Adrenal gland (tissue), 9 donors: ENCODE measurements at regions not wholly inside any gene's neighbourhood (a gene's known extent, or its start where the extent isn't known, plus 50 kb on each side); places are given as distances from the start of the nearest gene placed in this dataset.
"Not testable (repeated sequence)": the region's sequence is repeated elsewhere in the genome, so short reads cannot be mapped to it uniquely, and the experiment has no call there.

Experiments
- DNase-seq, 7 donors: peaks; one replicate each; pipeline ENCODE4 v3.0.0-alpha.2; 2019 to 2020
- H3K27ac ChIP-seq, 5 donors: fragments of 200-600 bp; sonication (generic) in 4 of 5; 1 replicate in 3 of 5; 2 replicates in 2 of 5; pipeline versions ENCODE4 v1.5.1 to v1.8.0; 2016 to 2020; ENCODE audit warnings: mild to moderate bottlenecking in 1 of 5
- H3K27me3 ChIP-seq: fragments of 200-600 bp; 2 replicates; pipeline ENCODE4 v1.8.0; 2021
- H3K36me3 ChIP-seq, 2 donors: fragments of 200-600 bp; replicated peaks in 1 of 2; 1 replicate in 1 of 2; 2 replicates in 1 of 2; pipeline versions ENCODE4 v1.5.1 to v1.8.0; 2018 to 2022
- H3K4me1 ChIP-seq, 2 donors: fragments of 200-600 bp; replicated peaks in 1 of 2; 1 replicate in 1 of 2; 2 replicates in 1 of 2; pipeline versions ENCODE4 v1.5.1 to v1.8.0; 2018 to 2021
- H3K4me3 ChIP-seq, 4 donors: fragments of 200-600 bp; sonication (generic) in 3 of 4; one replicate each; pipeline ENCODE4 v1.5.1; 2016 to 2018
- H3K9me3 ChIP-seq, 3 donors: fragments of 200-600 bp; sonication (generic) in 1 of 3; replicated peaks in 1 of 3; 1 replicate in 2 of 3; 2 replicates in 1 of 3; pipeline versions ENCODE4 v1.5.1 to v1.8.0; 2016 to 2021
- POLR2A ChIP-seq, 2 donors: fragments of 450-650 bp; IDR thresholded peaks; one replicate each; pipeline ENCODE4 v1.6.1; 2017; ENCODE audit warnings: antibody characterized with exemption in 2 of 2, mild to moderate bottlenecking in 2 of 2, moderate library complexity in 1 of 2
- WGBS, 4 donors: extraction: QIAGEN DNeasy Blood & Tissue Kit in 2 of 4; methylation state at CpG; one replicate each; pipeline versions ENCODE4 v1.1.5 to v1.1.7; 2013 to 2017; 5-methylcytosine and 5-hydroxymethylcytosine counted together
- intact Hi-C, 2 donors: fragments of 100-400 bp; cut with DNase I; formaldehyde crosslinking; loops; one replicate each; pipeline versions ENCODE4 v1.14.1 to v1.15.0; 2022 to 2023
- TF ChIP-seq, protein P1 (sequence below), 6 experiments: fragments of 450-650 bp in 4 of 6; fragments of 200-600 bp in 2 of 6; sonication (generic) in 1 of 6; IDR thresholded peaks; 1 replicate in 5 of 6; 2 replicates in 1 of 6; pipeline versions ENCODE4 v1.5.1 to v1.8.0; 2016 to 2021; ENCODE audit warnings: antibody characterized with exemption in 6 of 6, mild to moderate bottlenecking in 2 of 6, moderate library complexity in 1 of 6
- donor health status: healthy with polysubstance abuse.
- donor health status: Bipolar disorder and iron deficiency.
- donor health status: DM: yes; HTN: yes; CAD: no.
- donor health status: DM: no; HTN: no; CAD: no.
- donor health status: DM: no; HTN: no; CAD: no.

DNA sequence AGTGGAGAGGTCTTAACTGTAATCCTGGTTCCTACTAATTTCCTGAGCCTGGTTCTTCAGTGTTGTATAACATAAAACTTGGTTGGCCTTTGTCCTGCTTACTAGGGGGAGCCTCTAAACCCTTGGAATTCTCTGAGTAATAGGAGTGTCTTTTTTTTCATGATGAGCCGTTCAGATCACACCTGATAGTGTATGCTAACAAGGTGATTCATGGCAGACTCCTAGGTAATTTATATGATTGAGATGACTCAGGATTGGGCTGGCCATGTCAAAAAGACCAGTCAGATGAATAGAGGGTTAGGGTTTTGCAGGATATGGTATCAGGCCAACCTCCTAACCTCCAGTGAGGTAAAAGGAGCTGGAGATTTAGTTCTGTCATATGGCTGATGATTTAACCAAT is 135.8 kb upstream of the KLF12 start:
- 20 to 75% (median 41%) methylated on average over 1 of the region's 1 CpG for WGBS, 4 donors
- no peaks in the 10 kb centered on the region for H3K36me3 ChIP-seq
- no peak for DNase-seq
- H3K4me1 ChIP-seq, result no peaks in the 10 kb centered on the region
- no peak overlapping the region for H3K27ac ChIP-seq
- TF ChIP-seq POLR2A (IDR thresholded peaks at IDR 0.05), result no peak
- TF ChIP-seq, protein P1, sequence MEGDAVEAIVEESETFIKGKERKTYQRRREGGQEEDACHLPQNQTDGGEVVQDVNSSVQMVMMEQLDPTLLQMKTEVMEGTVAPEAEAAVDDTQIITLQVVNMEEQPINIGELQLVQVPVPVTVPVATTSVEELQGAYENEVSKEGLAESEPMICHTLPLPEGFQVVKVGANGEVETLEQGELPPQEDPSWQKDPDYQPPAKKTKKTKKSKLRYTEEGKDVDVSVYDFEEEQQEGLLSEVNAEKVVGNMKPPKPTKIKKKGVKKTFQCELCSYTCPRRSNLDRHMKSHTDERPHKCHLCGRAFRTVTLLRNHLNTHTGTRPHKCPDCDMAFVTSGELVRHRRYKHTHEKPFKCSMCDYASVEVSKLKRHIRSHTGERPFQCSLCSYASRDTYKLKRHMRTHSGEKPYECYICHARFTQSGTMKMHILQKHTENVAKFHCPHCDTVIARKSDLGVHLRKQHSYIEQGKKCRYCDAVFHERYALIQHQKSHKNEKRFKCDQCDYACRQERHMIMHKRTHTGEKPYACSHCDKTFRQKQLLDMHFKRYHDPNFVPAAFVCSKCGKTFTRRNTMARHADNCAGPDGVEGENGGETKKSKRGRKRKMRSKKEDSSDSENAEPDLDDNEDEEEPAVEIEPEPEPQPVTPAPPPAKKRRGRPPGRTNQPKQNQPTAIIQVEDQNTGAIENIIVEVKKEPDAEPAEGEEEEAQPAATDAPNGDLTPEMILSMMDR (IDR thresholded peaks at IDR 0.05), result no peak
- H3K9me3 ChIP-seq, result peaks cover 0 to 5% (median 0%) of the 10 kb centered on the region in 3 donors
- H3K4me3 ChIP-seq, result no peak overlapping the region
- intact Hi-C loops, result no loop called here
- no peaks in the 10 kb centered on the region for H3K27me3 ChIP-seq

DNA sequence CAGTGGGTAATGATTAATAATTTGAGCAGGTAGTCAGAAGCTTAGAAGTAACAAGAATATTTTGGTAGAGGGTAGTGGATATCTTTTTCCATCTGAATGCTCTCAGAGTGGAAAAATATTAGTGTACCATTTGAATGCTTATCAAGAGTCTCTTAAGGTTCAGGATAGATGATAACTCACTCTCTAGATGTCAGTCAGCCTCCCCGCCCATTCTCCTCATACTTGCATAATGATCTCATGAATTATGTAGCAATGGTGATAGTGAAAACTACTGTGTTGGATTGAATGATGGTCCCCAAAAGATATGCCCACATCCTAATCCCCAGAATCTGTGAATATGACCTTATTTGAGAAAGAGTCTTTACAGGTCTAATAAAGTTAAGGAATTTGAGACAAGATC is 132.7 kb upstream of the KLF12 start:
- H3K4me1 ChIP-seq, result no peaks in the 10 kb centered on the region
- DNase-seq, result no peak
- H3K27me3 ChIP-seq, result no peaks in the 10 kb centered on the region
- TF ChIP-seq, protein P1 (IDR thresholded peaks at IDR 0.05), result no peak
- TF ChIP-seq POLR2A (IDR thresholded peaks at IDR 0.05), result no peak
- 56 to 90% (median 74%) methylated on average over 1 of the region's 1 CpG for WGBS, 4 donors
- H3K4me3 ChIP-seq, result no peak overlapping the region
- intact Hi-C loops, result no loop called here
- H3K9me3 ChIP-seq, result peaks cover 0 to 11% (median 0%) of the 10 kb centered on the region in 3 donors
- H3K36me3 ChIP-seq, result no peaks in the 10 kb centered on the region
- no peak overlapping the region for H3K27ac ChIP-seq

DNA sequence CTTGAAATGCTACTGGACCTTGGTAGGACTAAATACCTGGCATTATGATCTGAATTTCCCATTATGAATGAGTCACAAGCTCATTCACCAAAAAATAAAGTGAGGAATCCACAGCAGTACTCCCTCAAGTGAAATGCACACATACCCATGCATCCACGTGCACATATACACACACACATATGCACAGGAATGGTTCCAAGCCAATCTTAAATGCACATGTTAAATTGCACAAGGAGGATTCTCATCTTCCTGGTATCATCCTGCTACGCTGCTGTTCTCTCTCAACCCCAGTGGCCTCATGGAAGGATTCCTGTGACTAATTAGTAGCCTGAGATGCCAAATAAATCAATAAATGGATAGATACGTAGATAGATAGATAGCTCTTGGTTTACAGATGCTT is 132.1 kb upstream of the KLF12 start:
- Histone ChIP-seq H3K27me3 (no peaks in the 10 kb centered on the region), H3K27ac (no peak overlapping the region), H3K4me1 (no peaks in the 10 kb centered on the region), H3K9me3 (peaks cover 0 to 9% (median 0%) of the 10 kb centered on the region in 3 donors), H3K36me3 (no peaks in the 10 kb centered on the region), H3K4me3 (no peak overlapping the region)
- WGBS, 4 donors, result 57 to 84% (median 66%) methylated on average over 3 of the region's 3 CpGs
- TF ChIP-seq, protein P1 (IDR thresholded peaks at IDR 0.05), result no peak
- TF ChIP-seq POLR2A (IDR thresholded peaks at IDR 0.05), result no peak
- intact Hi-C loops, result no loop called here
- DNase-seq, result no peak

DNA sequence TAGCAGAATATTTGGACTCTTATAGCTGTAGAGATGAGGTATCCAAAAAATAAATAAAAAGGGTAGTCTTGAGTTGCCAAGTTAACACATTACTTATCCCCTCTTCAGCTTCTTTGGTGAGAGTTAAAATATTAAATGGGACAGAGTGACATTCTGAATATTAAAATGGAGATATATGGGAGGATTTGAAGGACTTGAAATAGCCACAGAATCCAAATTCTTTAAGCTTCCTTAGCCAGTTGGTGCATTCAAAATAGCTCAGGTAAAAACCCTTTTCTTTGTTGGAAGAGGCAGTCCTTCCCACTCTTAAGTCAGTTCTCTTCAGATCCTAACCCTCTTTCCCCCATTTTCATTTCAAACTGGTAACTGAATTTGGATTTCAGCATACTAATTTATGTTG is 130.1 kb upstream of the KLF12 start:
- Histone ChIP-seq H3K4me3 (no peak overlapping the region), H3K36me3 (no peaks in the 10 kb centered on the region), H3K9me3 (peaks cover 0 to 9% (median 0%) of the 10 kb centered on the region in 3 donors), H3K4me1 (no peaks in the 10 kb centered on the region), H3K27me3 (no peaks in the 10 kb centered on the region), H3K27ac (no peak overlapping the region)
- no peak for DNase-seq
- TF ChIP-seq POLR2A (IDR thresholded peaks at IDR 0.05), result no peak
- TF ChIP-seq, protein P1 (IDR thresholded peaks at IDR 0.05), result no peak
- intact Hi-C loops, result no loop called here

DNA sequence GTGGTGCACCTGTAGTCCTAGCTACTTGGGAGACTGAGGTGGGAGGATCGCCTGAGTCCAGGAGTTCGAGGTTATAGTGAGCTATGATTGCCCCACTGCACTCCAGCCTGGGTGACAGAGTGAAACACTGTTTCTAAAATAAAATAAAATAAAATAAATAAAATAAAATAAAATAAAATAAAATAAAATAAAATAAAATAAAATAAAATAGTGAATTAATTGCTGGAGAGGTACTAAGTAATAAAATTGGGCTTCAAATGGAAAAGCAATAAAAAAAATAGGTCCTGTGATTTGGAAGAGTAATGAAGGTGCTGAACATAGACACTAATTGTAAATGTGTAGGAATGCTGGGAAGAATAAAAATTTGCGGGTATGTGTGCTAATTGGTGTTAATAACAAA is 126.2 kb upstream of the KLF12 start:
- H3K27me3 ChIP-seq, intact Hi-C loops, H3K36me3 ChIP-seq, H3K4me3 ChIP-seq, H3K4me1 ChIP-seq, DNase-seq, H3K9me3 ChIP-seq, H3K27ac ChIP-seq: not testable (repeated sequence)
- WGBS, 4 donors, result 90 to 93% (median 92%) methylated on average over 3 of the region's 3 CpGs
